Neural cell (in vitro differentiated cells): ENCODE measurements at regions not wholly inside any gene's neighbourhood (a gene's known extent, or its start where the extent isn't known, plus 50 kb on each side); places are given as distances from the start of the nearest gene placed in this dataset.

Experiments used
- H2AFZ ChIP-seq: fragments of 200-600, 300-800 bp; sonication (generic), shearing (Covaris generic); 2 replicates; pipeline ENCODE4 v1.6.0; 2014; ENCODE audit warnings: low read depth, mild to moderate bottlenecking, antibody characterized with exemption, low read length, moderate library complexity
- H3F3A ChIP-seq: fragments of 200-600 bp; shearing (Covaris generic); 2 replicates; pipeline ENCODE4 v1.6.1; 2016; ENCODE audit warnings: mild to moderate bottlenecking, moderate library complexity, mixed read lengths, antibody characterized with exemption, low read length; ENCODE audit not compliant: insufficient read depth, poor library complexity, severe bottlenecking
- H3K27ac ChIP-seq: fragments of 200-600, 300-800 bp; sonication (generic), shearing (Covaris generic); 2 replicates; pipeline ENCODE4 v1.5.1; 2014; ENCODE audit warnings: mild to moderate bottlenecking, low read length, moderate library complexity
- H3K27me3 ChIP-seq: fragments of 300-800, 200-600 bp; sonication (generic), shearing (Covaris generic); 2 replicates; pipeline ENCODE4 v1.6.0; 2014; ENCODE audit warnings: mild to moderate bottlenecking, low read depth, low read length, moderate library complexity; ENCODE audit not compliant: insufficient read depth
- H3K36me3 ChIP-seq: fragments of 300-800, 200-600 bp; sonication (generic), shearing (Covaris generic); 2 replicates; pipeline ENCODE4 v1.5.1; 2014; ENCODE audit warnings: mild to moderate bottlenecking, antibody characterized with exemption, low read length, moderate library complexity; ENCODE audit not compliant: insufficient read depth
- H3K4me2 ChIP-seq: fragments of 300-800, 200-600 bp; sonication (generic), shearing (Covaris generic); 2 replicates; pipeline ENCODE4 v1.6.0; 2014; ENCODE audit warnings: mild to moderate bottlenecking, low read length
- H3K4me3 ChIP-seq: fragments of 300-800, 200-600 bp; sonication (generic), shearing (Covaris generic); 2 replicates; pipeline ENCODE4 v1.5.1; 2014; ENCODE audit warnings: mild to moderate bottlenecking, low read length, moderate library complexity
- H3K79me2 ChIP-seq: fragments of 200-600 bp; shearing (Covaris generic); replicated peaks from 2 replicates; pipeline ENCODE4 v1.6.0; 2014; ENCODE audit warnings: mild to moderate bottlenecking, low read length, moderate library complexity; ENCODE audit not compliant: insufficient read depth
- H3K9ac ChIP-seq: fragments of 300-800, 200-600 bp; sonication (generic), shearing (Covaris generic); 2 replicates; pipeline ENCODE4 v1.6.1; 2016; ENCODE audit warnings: mild to moderate bottlenecking, low read length, mixed read lengths
- H3K9me2 ChIP-seq: fragments of 200-600 bp; shearing (Covaris generic); 2 replicates; pipeline ENCODE4 v1.6.1; 2016; ENCODE audit warnings: mild to moderate bottlenecking, low read length, mixed read lengths; ENCODE audit not compliant: insufficient read depth
- H3K9me3 ChIP-seq: fragments of 200-600, 300-800 bp; sonication (generic), shearing (Covaris generic); 2 replicates; pipeline ENCODE4 v1.6.1; 2016; ENCODE audit warnings: mild to moderate bottlenecking, mixed run types, low read length, moderate library complexity, mixed read lengths
- H4K20me1 ChIP-seq: fragments of 200-600 bp; shearing (Covaris generic); 2 replicates; pipeline ENCODE4 v1.6.1; 2016; ENCODE audit warnings: mild to moderate bottlenecking, mixed run types; ENCODE audit not compliant: insufficient read depth
- CTCF ChIP-seq: fragments of 450-650 bp; IDR thresholded peaks from 2 replicates; pipeline ENCODE4 v1.5.1; 2014; ENCODE audit warnings: antibody characterized with exemption, mild to moderate bottlenecking, moderate library complexity; ENCODE audit not compliant: poor library complexity, severe bottlenecking
- EP300 ChIP-seq: fragments of 450-650 bp; conservative IDR thresholded peaks from 2 replicates; pipeline ENCODE4 v1.6.1; 2014; ENCODE audit warnings: antibody characterized with exemption, mild to moderate bottlenecking, moderate library complexity; ENCODE audit not compliant: poor library complexity, severe bottlenecking
- EZH2 ChIP-seq: fragments of 200-600, 300-800 bp; shearing (Covaris generic), sonication (generic); IDR thresholded peaks from 2 replicates; pipeline ENCODE4 v1.6.1; 2014; ENCODE audit warnings: antibody characterized with exemption, low read length, borderline replicate concordance, mild to moderate bottlenecking; ENCODE audit not compliant: insufficient read depth, poor library complexity, severe bottlenecking
- MXI1 ChIP-seq: fragments of 450-650 bp; conservative IDR thresholded peaks from 2 replicates; pipeline ENCODE4 v1.6.1; 2014; ENCODE audit warnings: antibody characterized with exemption, mild to moderate bottlenecking; ENCODE audit not compliant: poor library complexity, severe bottlenecking
- POLR2AphosphoS5 ChIP-seq: IDR thresholded peaks from 2 replicates; pipeline ENCODE4 v1.6.1; 2012
- RAD21 ChIP-seq: fragments of 450-650 bp; conservative IDR thresholded peaks from 2 replicates; pipeline ENCODE4 v1.6.1; 2014; ENCODE audit warnings: antibody characterized with exemption, mild to moderate bottlenecking, moderate library complexity
- SMC3 ChIP-seq: fragments of 450-650 bp; conservative IDR thresholded peaks from 2 replicates; pipeline ENCODE4 v1.6.1; 2014; ENCODE audit warnings: antibody characterized with exemption, mild to moderate bottlenecking, moderate library complexity; ENCODE audit not compliant: poor library complexity
- TAF1 ChIP-seq: IDR thresholded peaks from 2 replicates; pipeline ENCODE4 v1.6.1; 2012; ENCODE audit warnings: low read depth
- TF ChIP-seq, protein P1 (sequence below): IDR thresholded peaks from 2 replicates; pipeline ENCODE4 v1.6.1; 2012; ENCODE audit warnings: borderline replicate concordance

DNA sequence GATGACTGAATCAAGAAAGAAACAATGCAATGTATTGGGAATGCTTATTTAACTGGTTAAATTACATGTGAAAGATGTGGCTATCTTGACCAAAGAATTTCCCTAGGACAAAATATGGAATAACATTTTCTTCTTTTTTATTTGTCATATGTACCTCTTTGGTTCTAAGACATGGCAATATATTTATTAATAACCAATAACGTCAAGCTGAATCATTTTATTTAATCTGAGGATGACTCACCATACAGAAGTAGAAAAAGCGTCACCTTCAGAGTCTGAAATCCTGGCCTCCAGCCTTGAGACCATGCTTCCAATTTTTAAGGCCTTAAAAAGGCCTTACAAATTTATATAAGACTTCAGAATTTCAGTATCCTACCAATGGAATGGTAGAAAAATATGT, 1464.9 kb downstream of the SUCLG1 start:
- Histone ChIP-seq H3K36me3 (no peaks in the 10 kb centered on the region), H3K4me3 (no peak overlapping the region), H3F3A (no peaks in the 10 kb centered on the region), H3K9me3 (no peaks in the 10 kb centered on the region), H3K27ac (peak overlapping the region; percentile 40), H3K9me2 (no peaks in the 10 kb centered on the region), H3K4me2 (peak overlapping the region; percentile 10), H2AFZ (no peak overlapping the region), H4K20me1 (no peaks in the 10 kb centered on the region), H3K27me3 (no peaks in the 10 kb centered on the region), H3K79me2 (no peaks in the 10 kb centered on the region), H3K9ac (no peak overlapping the region)
- no peak for TF ChIP-seq TAF1
- TF ChIP-seq MXI1: no peak
- TF ChIP-seq SMC3: no peak

GRCh38 chr2:82993609-82994008, 1465.5 kb downstream of the SUCLG1 start:
- Histone ChIP-seq H3K9me2 (no peaks in the 10 kb centered on the region), H3K4me2 (peak overlapping the region; percentile 10), H3F3A (no peaks in the 10 kb centered on the region), H3K27ac (peak overlapping the region; percentile 40), H4K20me1 (no peaks in the 10 kb centered on the region), H3K9me3 (no peaks in the 10 kb centered on the region), H3K4me3 (peak overlapping the region; percentile 21), H3K27me3 (no peaks in the 10 kb centered on the region), H2AFZ (no peak overlapping the region), H3K79me2 (no peaks in the 10 kb centered on the region), H3K9ac (no peak overlapping the region), H3K36me3 (no peaks in the 10 kb centered on the region)
- TF ChIP-seq, protein P1, sequence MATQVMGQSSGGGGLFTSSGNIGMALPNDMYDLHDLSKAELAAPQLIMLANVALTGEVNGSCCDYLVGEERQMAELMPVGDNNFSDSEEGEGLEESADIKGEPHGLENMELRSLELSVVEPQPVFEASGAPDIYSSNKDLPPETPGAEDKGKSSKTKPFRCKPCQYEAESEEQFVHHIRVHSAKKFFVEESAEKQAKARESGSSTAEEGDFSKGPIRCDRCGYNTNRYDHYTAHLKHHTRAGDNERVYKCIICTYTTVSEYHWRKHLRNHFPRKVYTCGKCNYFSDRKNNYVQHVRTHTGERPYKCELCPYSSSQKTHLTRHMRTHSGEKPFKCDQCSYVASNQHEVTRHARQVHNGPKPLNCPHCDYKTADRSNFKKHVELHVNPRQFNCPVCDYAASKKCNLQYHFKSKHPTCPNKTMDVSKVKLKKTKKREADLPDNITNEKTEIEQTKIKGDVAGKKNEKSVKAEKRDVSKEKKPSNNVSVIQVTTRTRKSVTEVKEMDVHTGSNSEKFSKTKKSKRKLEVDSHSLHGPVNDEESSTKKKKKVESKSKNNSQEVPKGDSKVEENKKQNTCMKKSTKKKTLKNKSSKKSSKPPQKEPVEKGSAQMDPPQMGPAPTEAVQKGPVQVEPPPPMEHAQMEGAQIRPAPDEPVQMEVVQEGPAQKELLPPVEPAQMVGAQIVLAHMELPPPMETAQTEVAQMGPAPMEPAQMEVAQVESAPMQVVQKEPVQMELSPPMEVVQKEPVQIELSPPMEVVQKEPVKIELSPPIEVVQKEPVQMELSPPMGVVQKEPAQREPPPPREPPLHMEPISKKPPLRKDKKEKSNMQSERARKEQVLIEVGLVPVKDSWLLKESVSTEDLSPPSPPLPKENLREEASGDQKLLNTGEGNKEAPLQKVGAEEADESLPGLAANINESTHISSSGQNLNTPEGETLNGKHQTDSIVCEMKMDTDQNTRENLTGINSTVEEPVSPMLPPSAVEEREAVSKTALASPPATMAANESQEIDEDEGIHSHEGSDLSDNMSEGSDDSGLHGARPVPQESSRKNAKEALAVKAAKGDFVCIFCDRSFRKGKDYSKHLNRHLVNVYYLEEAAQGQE: no peak
- peak; percentile 19 for TF ChIP-seq RAD21
- no peak for TF ChIP-seq EZH2
- no peak for TF ChIP-seq MXI1
- TF ChIP-seq TAF1: no peak
- TF ChIP-seq CTCF: no peak
- TF ChIP-seq POLR2AphosphoS5: peak; percentile 77
- TF ChIP-seq SMC3: no peak
- peak; percentile 88 for TF ChIP-seq EP300

GRCh38 chr2:82992968-82993367, 1466.1 kb downstream of the SUCLG1 start:
- Histone ChIP-seq H3K9me2 (no peaks in the 10 kb centered on the region), H3F3A (no peaks in the 10 kb centered on the region), H3K4me3 (peak overlapping the region; percentile 21), H2AFZ (no peak overlapping the region), H3K9ac (no peak overlapping the region), H3K4me2 (peak overlapping the region; percentile 10), H3K9me3 (no peaks in the 10 kb centered on the region), H3K36me3 (no peaks in the 10 kb centered on the region), H3K27ac (peak overlapping the region; percentile 42), H4K20me1 (no peaks in the 10 kb centered on the region), H3K79me2 (no peaks in the 10 kb centered on the region), H3K27me3 (no peaks in the 10 kb centered on the region)
- no peak for TF ChIP-seq TAF1
- no peak for TF ChIP-seq EP300
- TF ChIP-seq SMC3: no peak
- TF ChIP-seq CTCF: no peak
- TF ChIP-seq, protein P1: no peak
- TF ChIP-seq POLR2AphosphoS5: no peak
- TF ChIP-seq MXI1: no peak
- TF ChIP-seq RAD21: no peak
- TF ChIP-seq EZH2: no peak
